Osteocyte (in vitro differentiated cells): ENCODE measurements at regions not wholly inside any gene's neighbourhood (a gene's known extent, or its start where the extent isn't known, plus 50 kb on each side); places are given as distances from the start of the nearest gene placed in this dataset.

ENCODE experiments used
- DNase-seq: peaks from one replicate; pipeline ENCODE4 v3.0.0; 2021; ENCODE audit warnings: mixed read lengths; ENCODE audit not compliant: unreplicated experiment; ENCODE audit errors: extremely low spot score
- H3K27ac Mint-ChIP-seq: one replicate; pipeline ENCODE4 v1.8.0; 2021; ENCODE audit warnings: mild to moderate bottlenecking, mixed read lengths; ENCODE audit not compliant: unreplicated experiment
- H3K27me3 Mint-ChIP-seq: one replicate; pipeline ENCODE4 v1.8.0; 2021; ENCODE audit warnings: mixed read lengths; ENCODE audit not compliant: unreplicated experiment
- H3K36me3 Mint-ChIP-seq: one replicate; pipeline ENCODE4 v1.8.0; 2021; ENCODE audit warnings: mixed read lengths; ENCODE audit not compliant: unreplicated experiment
- H3K4me1 Mint-ChIP-seq: one replicate; pipeline ENCODE4 v1.8.0; 2021; ENCODE audit warnings: mixed read lengths; ENCODE audit not compliant: unreplicated experiment
- H3K4me3 Mint-ChIP-seq: one replicate; pipeline ENCODE4 v1.8.0; 2021; ENCODE audit warnings: mild to moderate bottlenecking, moderate library complexity, mixed read lengths; ENCODE audit not compliant: unreplicated experiment
- H3K9me3 Mint-ChIP-seq: one replicate; pipeline ENCODE4 v1.8.0; 2021; ENCODE audit warnings: mixed read lengths; ENCODE audit not compliant: unreplicated experiment
- CTCF ChIP-seq: fragments of 200-600 bp; sonication (generic); IDR thresholded peaks from 2 replicates; pipeline ENCODE4 v1.5.0; 2021; ENCODE audit warnings: antibody characterized with exemption, mild to moderate bottlenecking, moderate library complexity

DNA sequence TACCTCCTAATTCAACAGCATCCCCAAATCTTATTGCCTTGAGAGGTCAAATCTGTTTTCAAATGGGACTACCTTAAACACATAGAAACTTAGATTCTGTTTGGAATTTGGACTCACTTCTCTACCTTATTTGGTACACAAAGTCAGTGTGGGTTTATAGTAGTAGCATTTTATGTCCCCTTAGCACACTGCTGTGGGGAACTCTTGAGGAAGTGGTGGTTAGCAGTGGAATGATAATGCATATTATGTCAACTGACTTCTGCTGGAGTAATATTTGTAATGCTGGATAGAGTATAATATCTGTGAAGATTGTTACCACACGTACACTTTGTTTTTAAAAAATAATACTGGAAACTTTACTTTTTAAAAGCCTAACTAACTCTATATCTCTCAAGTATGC is 386.3 kb downstream of the NDFIP2 start:
- no peak for DNase-seq
- H3K27me3 Mint-ChIP-seq = no peaks in the 10 kb centered on the region
- H3K4me3 Mint-ChIP-seq = no peak overlapping the region
- no peak overlapping the region for H3K27ac Mint-ChIP-seq
- TF ChIP-seq CTCF = no peak
- H3K9me3 Mint-ChIP-seq = no peaks in the 10 kb centered on the region
- H3K4me1 Mint-ChIP-seq = peaks cover 24% of the 10 kb centered on the region
- H3K36me3 Mint-ChIP-seq = no peaks in the 10 kb centered on the region

- no peak for TF ChIP-seq CTCF
- DNase-seq = no peak
- H3K4me3 Mint-ChIP-seq = no peak overlapping the region
- no peaks in the 10 kb centered on the region for H3K36me3 Mint-ChIP-seq
- H3K9me3 Mint-ChIP-seq = no peaks in the 10 kb centered on the region
- H3K4me1 Mint-ChIP-seq = peaks cover 24% of the 10 kb centered on the region
- H3K27me3 Mint-ChIP-seq = no peaks in the 10 kb centered on the region
- peak overlapping the region; percentile 24 for H3K27ac Mint-ChIP-seq
Observed at GRCh38 chr13:79866436-79866835, 385.5 kb downstream of the NDFIP2 start.

GRCh38 chr13:79862515-79862914 is 381.6 kb downstream of the NDFIP2 start:
- no peak for DNase-seq
- TF ChIP-seq CTCF = no peak
- H3K9me3 Mint-ChIP-seq = no peaks in the 10 kb centered on the region
- H3K27me3 Mint-ChIP-seq = no peaks in the 10 kb centered on the region
- no peaks in the 10 kb centered on the region for H3K36me3 Mint-ChIP-seq
- H3K27ac Mint-ChIP-seq = no peak overlapping the region
- H3K4me1 Mint-ChIP-seq = peaks cover 20% of the 10 kb centered on the region
- H3K4me3 Mint-ChIP-seq = no peak overlapping the region

DNA sequence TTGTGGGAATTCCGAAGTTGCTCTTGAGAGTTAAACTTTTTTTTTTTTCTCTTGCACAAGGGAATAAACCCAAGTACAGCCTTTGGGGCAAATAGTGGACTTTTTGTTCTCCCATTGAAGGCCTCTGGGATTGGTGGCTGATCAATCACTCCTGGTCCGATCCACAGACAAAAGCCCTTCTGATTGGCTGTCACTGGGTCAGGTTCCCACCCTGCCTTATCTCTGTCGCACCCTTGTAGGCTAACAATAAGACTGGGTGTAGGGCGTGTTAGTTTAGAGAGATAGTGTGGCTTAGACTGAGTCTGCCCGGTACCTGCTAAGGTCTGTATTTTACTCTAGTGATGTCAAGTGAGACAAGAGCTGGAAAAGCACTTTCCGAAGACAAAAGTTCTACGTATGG is 380.8 kb downstream of the NDFIP2 start:
- no peaks in the 10 kb centered on the region for H3K9me3 Mint-ChIP-seq
- no peak for TF ChIP-seq CTCF
- DNase-seq = no peak
- no peaks in the 10 kb centered on the region for H3K27me3 Mint-ChIP-seq
- H3K4me1 Mint-ChIP-seq = peaks cover 12% of the 10 kb centered on the region
- H3K36me3 Mint-ChIP-seq = no peaks in the 10 kb centered on the region
- H3K27ac Mint-ChIP-seq = no peak overlapping the region
- no peak overlapping the region for H3K4me3 Mint-ChIP-seq

DNA sequence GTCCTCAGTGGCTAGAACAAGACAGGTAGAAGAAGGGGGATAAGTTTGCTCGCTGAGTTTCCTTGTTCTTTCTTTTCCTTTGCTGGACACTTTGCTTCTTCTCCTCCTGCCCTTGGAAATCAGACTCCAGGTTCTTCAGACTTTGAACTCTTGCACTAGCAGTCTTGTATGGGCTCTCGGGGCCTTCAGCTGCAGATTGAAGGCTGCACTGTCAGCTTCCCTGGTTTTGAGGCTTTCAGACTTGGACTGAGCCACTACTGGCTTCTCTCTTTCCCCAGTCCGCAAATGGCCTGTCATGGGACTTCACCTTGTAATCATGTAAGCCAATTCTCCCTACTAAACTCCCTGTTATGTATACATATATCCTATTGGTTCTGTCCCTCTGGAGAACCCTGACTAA is 379.8 kb downstream of the NDFIP2 start:
- Mint-ChIP-seq H3K4me3 (no peak overlapping the region), H3K27ac (no peak overlapping the region), H3K36me3 (no peaks in the 10 kb centered on the region), H3K9me3 (no peaks in the 10 kb centered on the region), H3K4me1 (peaks cover 3% of the 10 kb centered on the region), H3K27me3 (no peaks in the 10 kb centered on the region)
- DNase-seq = no peak
- no peak for TF ChIP-seq CTCF
